ENCODE measurements at regions not wholly inside any gene's neighbourhood (a gene's known extent, or its start where the extent isn't known, plus 50 kb on each side); places are given as distances from the start of the nearest gene placed in this dataset.

GRCh38 chr13:47396915-47397314 lies 500.1 kb upstream of the HTR2A start:
- no peak overlapping the region for H2BK12ac ChIP-seq (ENCODE audit: low read length)

GRCh38 chr13:47374741-47375140 lies 477.9 kb upstream of the HTR2A start:
- Histone ChIP-seq H3K14ac (ENCODE audit: low read length) (no peak overlapping the region), H3K79me1 (ENCODE audit: low read depth, low read length) (no peaks in the 10 kb centered on the region), H3K36me3 (replicated peaks in 1 of 2; ENCODE audit: control insufficient read depth in 2 of 2, insufficient read depth in 2 of 2, low read length in 2 of 2) (no peaks in the 10 kb centered on the region), H3K9ac (ENCODE audit: low read depth, low read length, poor library complexity) (no peak overlapping the region), H3K27ac (replicated peaks; ENCODE audit: low read length) (no peak overlapping the region), H3K4me3 (ENCODE audit: low read length in 2 of 2) (no peak overlapping the region), H3K4me1 (ENCODE audit: control insufficient read depth in 2 of 2, insufficient read depth in 1 of 2, low read depth in 1 of 2, low read length in 2 of 2) (peaks cover 0 to 2% of the 10 kb centered on the region in 2 donors), H3K23ac (ENCODE audit: low read depth, low read length, poor library complexity) (no peak overlapping the region), H3K18ac (ENCODE audit: low read length) (no peak overlapping the region), H2BK120ac (ENCODE audit: low read depth, low read length) (no peak overlapping the region), H3K4ac (ENCODE audit: low read length) (no peak overlapping the region), H3K27me3 (ENCODE audit: control insufficient read depth in 3 of 3, insufficient read depth in 3 of 3, low read depth in 1 of 3, low read length in 3 of 3) (no peaks in the 10 kb centered on the region), H2BK15ac (ENCODE audit: low read length) (no peak overlapping the region), H2BK5ac (ENCODE audit: low read length) (no peak overlapping the region), H3K4me2 (ENCODE audit: insufficient read depth, low read length, poor library complexity, severe bottlenecking) (no peak overlapping the region), H4K91ac (ENCODE audit: low read depth, low read length, poor library complexity) (no peak overlapping the region), H3K9me3 (replicated peaks in 1 of 2; ENCODE audit: control insufficient read depth in 2 of 2, insufficient read depth in 1 of 2, low read depth in 1 of 2, low read length in 2 of 2) (peaks cover 0 to 2% of the 10 kb centered on the region in 2 donors), H2BK12ac (ENCODE audit: low read length) (no peak overlapping the region), H2AK5ac (ENCODE audit: low read depth, low read length) (no peak overlapping the region), H4K8ac (ENCODE audit: low read depth, low read length) (no peak overlapping the region), H2AFZ (ENCODE audit: low read length) (no peak overlapping the region)
- WGBS, 2 donors (ENCODE audit: extremely low coverage in 2 of 2, insufficient read length in 2 of 2, insufficient replicate concordance in 1 of 2), result no CpG with 5 or more reads among the region's 1 CpG
- DNase-seq (ENCODE audit: low spot score), result no peak

More at GRCh38 chr13:47396915-47397314, 500.1 kb upstream of the HTR2A start:
- DNase-seq (ENCODE audit: low spot score), result no peak
- no peak overlapping the region for H3K9ac ChIP-seq (ENCODE audit: low read depth, low read length, poor library complexity)
- no CpG with 5 or more reads among the region's 5 CpGs for WGBS, 2 donors (ENCODE audit: extremely low coverage in 2 of 2, insufficient read length in 2 of 2, insufficient replicate concordance in 1 of 2)
- no peak overlapping the region for H3K14ac ChIP-seq (ENCODE audit: low read length)
- no peak overlapping the region for H3K27ac ChIP-seq (replicated peaks; ENCODE audit: low read length)
- H2AFZ ChIP-seq (ENCODE audit: low read length), result no peak overlapping the region
- no peak overlapping the region for H3K4me2 ChIP-seq (ENCODE audit: insufficient read depth, low read length, poor library complexity, severe bottlenecking)
- no peak overlapping the region for H3K4me3 ChIP-seq (ENCODE audit: low read length in 2 of 2)
- no peak overlapping the region for H2BK15ac ChIP-seq (ENCODE audit: low read length)
- no peaks in the 10 kb centered on the region for H3K4me1 ChIP-seq (ENCODE audit: control insufficient read depth in 2 of 2, insufficient read depth in 1 of 2, low read depth in 1 of 2, low read length in 2 of 2)
- H3K23ac ChIP-seq (ENCODE audit: low read depth, low read length, poor library complexity), result no peak overlapping the region
- no peak overlapping the region for H4K8ac ChIP-seq (ENCODE audit: low read depth, low read length)
- no peak overlapping the region for H2AK5ac ChIP-seq (ENCODE audit: low read depth, low read length)
- no peaks in the 10 kb centered on the region for H3K79me1 ChIP-seq (ENCODE audit: low read depth, low read length)
- no peak overlapping the region for H4K91ac ChIP-seq (ENCODE audit: low read depth, low read length, poor library complexity)
- no peak overlapping the region for H2BK120ac ChIP-seq (ENCODE audit: low read depth, low read length)
- no peaks in the 10 kb centered on the region for H3K27me3 ChIP-seq (ENCODE audit: control insufficient read depth in 3 of 3, insufficient read depth in 3 of 3, low read depth in 1 of 3, low read length in 3 of 3)
- no peak overlapping the region for H2BK5ac ChIP-seq (ENCODE audit: low read length)
- H3K18ac ChIP-seq (ENCODE audit: low read length), result no peak overlapping the region
- H3K4ac ChIP-seq (ENCODE audit: low read length), result no peak overlapping the region
- H3K9me3 ChIP-seq (replicated peaks in 1 of 2; ENCODE audit: control insufficient read depth in 2 of 2, insufficient read depth in 1 of 2, low read depth in 1 of 2, low read length in 2 of 2), result no peaks in the 10 kb centered on the region
- no peaks in the 10 kb centered on the region for H3K36me3 ChIP-seq (replicated peaks in 1 of 2; ENCODE audit: control insufficient read depth in 2 of 2, insufficient read depth in 2 of 2, low read length in 2 of 2)

- Histone ChIP-seq H3K36me3 (replicated peaks in 1 of 2; ENCODE audit: control insufficient read depth in 2 of 2, insufficient read depth in 2 of 2, low read length in 2 of 2) (no peaks in the 10 kb centered on the region), H3K23ac (ENCODE audit: low read depth, low read length, poor library complexity) (no peak overlapping the region), H3K27ac (replicated peaks; ENCODE audit: low read length) (no peak overlapping the region), H2BK5ac (ENCODE audit: low read length) (no peak overlapping the region), H3K4ac (ENCODE audit: low read length) (no peak overlapping the region), H4K91ac (ENCODE audit: low read depth, low read length, poor library complexity) (no peak overlapping the region), H3K9ac (ENCODE audit: low read depth, low read length, poor library complexity) (no peak overlapping the region), H3K4me1 (ENCODE audit: control insufficient read depth in 2 of 2, insufficient read depth in 1 of 2, low read depth in 1 of 2, low read length in 2 of 2) (peaks cover 0 to 2% of the 10 kb centered on the region in 2 donors), H2BK15ac (ENCODE audit: low read length) (no peak overlapping the region), H3K4me3 (ENCODE audit: low read length in 2 of 2) (no peak overlapping the region), H2BK12ac (ENCODE audit: low read length) (no peak overlapping the region), H2AFZ (ENCODE audit: low read length) (no peak overlapping the region), H3K27me3 (ENCODE audit: control insufficient read depth in 3 of 3, insufficient read depth in 3 of 3, low read depth in 1 of 3, low read length in 3 of 3) (no peaks in the 10 kb centered on the region), H4K8ac (ENCODE audit: low read depth, low read length) (no peak overlapping the region), H2AK5ac (ENCODE audit: low read depth, low read length) (no peak overlapping the region), H3K9me3 (replicated peaks in 1 of 2; ENCODE audit: control insufficient read depth in 2 of 2, insufficient read depth in 1 of 2, low read depth in 1 of 2, low read length in 2 of 2) (peaks cover 0 to 2% of the 10 kb centered on the region in 2 donors), H3K4me2 (ENCODE audit: insufficient read depth, low read length, poor library complexity, severe bottlenecking) (no peak overlapping the region), H3K18ac (ENCODE audit: low read length) (no peak overlapping the region), H3K79me1 (ENCODE audit: low read depth, low read length) (no peaks in the 10 kb centered on the region), H3K14ac (ENCODE audit: low read length) (no peak overlapping the region), H2BK120ac (ENCODE audit: low read depth, low read length) (no peak overlapping the region)
- no peak for DNase-seq (ENCODE audit: low spot score)
- no CpG with 5 or more reads among the region's 1 CpG for WGBS, 2 donors (ENCODE audit: extremely low coverage in 2 of 2, insufficient read length in 2 of 2, insufficient replicate concordance in 1 of 2)
Measured at GRCh38 chr13:47372751-47373150, 475.9 kb upstream of the HTR2A start.

GRCh38 chr13:47351798-47352197 lies 454.9 kb upstream of the HTR2A start:
- no peak overlapping the region for H3K23ac ChIP-seq (ENCODE audit: low read depth, low read length, poor library complexity)
- no peaks in the 10 kb centered on the region for H3K4me1 ChIP-seq (ENCODE audit: control insufficient read depth in 2 of 2, insufficient read depth in 1 of 2, low read depth in 1 of 2, low read length in 2 of 2)
- H3K4me3 ChIP-seq (ENCODE audit: low read length in 2 of 2), result no peak overlapping the region
- no peak overlapping the region for H4K91ac ChIP-seq (ENCODE audit: low read depth, low read length, poor library complexity)
- no peaks in the 10 kb centered on the region for H3K9me3 ChIP-seq (replicated peaks in 1 of 2; ENCODE audit: control insufficient read depth in 2 of 2, insufficient read depth in 1 of 2, low read depth in 1 of 2, low read length in 2 of 2)
- no peak overlapping the region for H2BK12ac ChIP-seq (ENCODE audit: low read length)
- no peaks in the 10 kb centered on the region for H3K36me3 ChIP-seq (replicated peaks in 1 of 2; ENCODE audit: control insufficient read depth in 2 of 2, insufficient read depth in 2 of 2, low read length in 2 of 2)
- H4K8ac ChIP-seq (ENCODE audit: low read depth, low read length), result no peak overlapping the region
- no peak overlapping the region for H3K27ac ChIP-seq (replicated peaks; ENCODE audit: low read length)
- no peak overlapping the region for H2AK5ac ChIP-seq (ENCODE audit: low read depth, low read length)
- H2BK15ac ChIP-seq (ENCODE audit: low read length), result no peak overlapping the region
- no peak overlapping the region for H2AFZ ChIP-seq (ENCODE audit: low read length)
- H2BK5ac ChIP-seq (ENCODE audit: low read length), result no peak overlapping the region
- H3K4ac ChIP-seq (ENCODE audit: low read length), result no peak overlapping the region
- no peak overlapping the region for H3K4me2 ChIP-seq (ENCODE audit: insufficient read depth, low read length, poor library complexity, severe bottlenecking)
- no peak for DNase-seq (ENCODE audit: low spot score)
- H3K18ac ChIP-seq (ENCODE audit: low read length), result no peak overlapping the region
- no peak overlapping the region for H3K9ac ChIP-seq (ENCODE audit: low read depth, low read length, poor library complexity)
- no peaks in the 10 kb centered on the region for H3K79me1 ChIP-seq (ENCODE audit: low read depth, low read length)
- WGBS, 2 donors (ENCODE audit: extremely low coverage in 2 of 2, insufficient read length in 2 of 2, insufficient replicate concordance in 1 of 2), result no CpG with 5 or more reads among the region's 3 CpGs
- H3K27me3 ChIP-seq (ENCODE audit: control insufficient read depth in 3 of 3, insufficient read depth in 3 of 3, low read depth in 1 of 3, low read length in 3 of 3), result no peaks in the 10 kb centered on the region
- no peak overlapping the region for H2BK120ac ChIP-seq (ENCODE audit: low read depth, low read length)
- H3K14ac ChIP-seq (ENCODE audit: low read length), result no peak overlapping the region
